GM12892 (cell line): ENCODE measurements at regions not wholly inside any gene's neighbourhood (a gene's known extent, or its start where the extent isn't known, plus 50 kb on each side); places are given as distances from the start of the nearest gene placed in this dataset.

ENCODE experiments used
- DNase-seq: peaks from one replicate; pipeline ENCODE4 v3.0.0; 2011; ENCODE audit not compliant: insufficient read length
- FAIRE-seq: peaks from 2 replicates; lab custom pipeline; 2011; peaks lifted over from hg19 to GRCh38; lab: Jason Lieb, UNC
- POLR2A ChIP-seq: IDR thresholded peaks from 2 replicates; pipeline ENCODE4 v1.6.1; 2011; ENCODE audit warnings: low read depth, low read length, control low read depth
- POLR2AphosphoS5 ChIP-seq: IDR thresholded peaks from 2 replicates; pipeline ENCODE4 v1.6.1; 2011; ENCODE audit warnings: low read depth, low read length, control low read depth
- TAF1 ChIP-seq: IDR thresholded peaks from 2 replicates; pipeline ENCODE4 v1.6.1; 2011; ENCODE audit warnings: low read depth, mild to moderate bottlenecking, control low read depth, low read length, borderline replicate concordance

DNA sequence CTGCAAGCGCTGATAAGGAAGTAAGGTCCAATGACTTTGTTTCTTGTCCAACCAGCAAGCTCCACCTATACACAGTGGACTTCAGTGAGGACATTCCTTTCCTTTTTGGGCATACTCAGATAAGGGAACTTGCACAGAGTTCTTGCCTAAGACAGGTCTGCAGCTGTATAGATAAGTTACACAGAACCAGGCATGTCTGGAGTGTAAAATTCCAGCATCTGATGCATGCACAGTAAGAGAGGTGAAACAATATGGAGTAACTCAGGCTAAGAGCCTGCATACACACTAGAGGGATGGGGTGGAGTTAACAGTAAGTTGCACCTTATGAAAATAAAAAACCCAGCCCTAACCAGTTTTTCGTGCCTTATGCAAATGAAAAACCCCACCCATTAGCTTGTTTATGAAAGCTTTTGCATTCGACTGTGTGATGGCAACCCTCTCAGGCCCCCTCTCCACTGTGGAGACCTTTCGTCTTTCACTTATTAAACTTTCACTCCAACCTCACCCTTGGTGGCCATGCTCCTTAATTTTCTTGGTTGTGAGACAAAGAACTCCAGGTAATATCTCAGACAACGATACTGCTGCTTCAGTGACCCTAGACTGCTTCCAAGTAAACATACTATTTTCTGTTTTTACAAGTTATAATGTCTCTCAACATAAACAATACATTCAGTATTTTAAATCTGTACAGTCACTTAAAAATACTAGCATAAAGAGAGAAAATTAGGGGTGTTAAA, 2859.0 kb upstream of the PCDH20 start:
- FAIRE-seq (no peak), DNase-seq (no peak)
- TF ChIP-seq POLR2A, result no peak
- TF ChIP-seq POLR2AphosphoS5, result no peak
- TF ChIP-seq TAF1, result no peak

DNA sequence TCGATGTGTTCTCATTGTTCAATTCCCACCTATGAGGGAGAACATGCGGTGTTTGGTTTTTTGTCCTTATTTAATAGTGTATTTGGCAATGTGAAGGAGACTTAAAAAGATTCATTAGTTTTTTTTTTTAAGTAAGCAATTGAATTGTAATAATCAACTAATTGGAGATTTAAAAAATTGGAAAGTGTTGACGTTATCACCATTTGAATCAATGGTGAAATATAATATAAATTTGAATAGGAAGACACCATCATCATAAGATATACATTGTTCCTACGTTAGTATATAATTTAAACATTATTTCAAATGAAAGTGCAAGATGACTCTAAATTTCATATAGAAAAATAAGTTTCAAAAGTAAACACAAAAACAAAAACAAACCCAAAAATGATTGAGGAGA, 2858.1 kb upstream of the PCDH20 start:
- DNase-seq, result no peak
- FAIRE-seq, result no peak
- TF ChIP-seq POLR2AphosphoS5 (no peak), POLR2A (no peak), TAF1 (no peak)

DNA sequence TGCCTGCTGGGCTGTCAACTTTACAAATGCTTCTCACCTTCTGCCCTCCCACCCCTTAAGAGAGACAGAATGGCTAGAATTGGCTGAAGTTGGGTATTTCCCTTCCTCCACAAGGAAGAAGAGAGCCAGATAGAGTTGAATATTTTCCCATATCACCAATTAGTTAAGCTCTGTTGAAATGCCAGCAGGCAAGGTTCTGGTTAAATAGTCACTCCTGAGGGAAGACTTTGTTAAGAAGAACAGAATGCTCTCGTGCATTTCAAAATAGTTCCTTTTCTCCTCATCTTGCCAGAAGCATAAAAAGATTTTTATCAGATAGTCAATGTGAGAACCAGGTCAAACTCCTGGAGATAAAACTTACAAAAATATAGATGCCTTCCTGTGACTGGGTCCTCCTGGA, 2857.0 kb upstream of the PCDH20 start:
- DNase-seq, result no peak
- TF ChIP-seq POLR2A (no peak), TAF1 (no peak), POLR2AphosphoS5 (no peak)
- no peak for FAIRE-seq

DNA sequence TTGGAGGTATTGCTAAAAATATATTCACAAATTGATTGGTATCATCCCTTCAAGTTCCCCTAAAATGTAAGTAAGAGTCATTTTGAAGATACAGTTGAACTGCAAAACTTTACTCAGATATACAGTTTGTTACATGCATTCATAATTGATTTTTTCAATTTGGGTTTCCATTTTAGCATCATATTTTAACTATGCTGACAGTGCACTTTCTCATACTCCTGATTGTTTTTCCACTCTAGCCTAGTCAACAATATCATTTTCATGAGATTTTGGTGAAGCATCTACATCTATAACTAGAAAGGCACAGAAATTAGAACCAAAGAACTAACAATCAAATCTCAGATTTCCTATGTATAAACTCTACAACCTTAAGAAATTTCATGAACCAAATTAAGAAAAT, 2850.4 kb upstream of the PCDH20 start:
- no peak for FAIRE-seq

DNA sequence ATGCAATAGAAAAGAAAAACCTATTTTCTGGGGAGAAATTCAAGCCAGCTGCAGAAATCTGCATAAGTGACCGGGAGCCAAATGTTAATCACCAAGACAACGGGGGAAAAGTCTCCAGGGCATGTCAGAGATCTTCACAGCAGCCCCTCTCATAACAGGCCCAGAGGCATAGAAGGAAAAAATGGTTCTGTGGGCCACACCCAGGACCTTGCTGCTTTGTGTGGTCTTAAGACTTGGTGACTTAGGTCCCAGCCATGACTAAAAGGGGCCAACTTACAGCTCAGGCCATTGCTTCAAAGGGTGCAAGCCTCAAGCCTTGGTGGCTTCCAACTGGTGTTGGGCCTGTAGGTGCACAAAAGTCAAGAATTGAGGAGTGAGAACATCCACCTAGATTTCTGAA, 2847.6 kb upstream of the PCDH20 start:
- TF ChIP-seq POLR2A (no peak), POLR2AphosphoS5 (no peak)
- no peak for FAIRE-seq
- no peak for DNase-seq

More for the DNA sequence above, 2850.4 kb upstream of the PCDH20 start:
- no peak for DNase-seq
- TF ChIP-seq TAF1 (no peak), POLR2A (no peak)

DNA sequence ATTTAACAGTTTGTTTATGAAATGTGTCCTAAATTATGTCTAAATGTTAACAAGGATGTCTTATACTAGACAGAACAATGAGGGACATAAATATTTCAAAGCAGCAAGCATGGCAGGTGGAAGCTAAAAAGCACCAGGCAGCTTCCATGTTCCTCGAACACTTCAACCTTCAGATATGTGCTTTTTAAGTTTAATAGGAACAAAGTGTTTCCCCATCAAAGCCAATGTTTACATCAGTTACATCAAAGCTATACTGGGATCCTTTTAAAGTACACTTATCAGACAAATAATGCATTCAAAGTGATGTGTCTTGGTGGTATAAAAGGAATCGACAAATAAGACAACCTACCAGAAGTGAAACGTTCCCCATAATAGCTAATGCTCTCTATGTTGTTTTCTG, 2841.1 kb upstream of the PCDH20 start:
- no peak for DNase-seq
- TF ChIP-seq POLR2AphosphoS5 (no peak), TAF1 (no peak), POLR2A (no peak)
- FAIRE-seq, result no peak

DNA sequence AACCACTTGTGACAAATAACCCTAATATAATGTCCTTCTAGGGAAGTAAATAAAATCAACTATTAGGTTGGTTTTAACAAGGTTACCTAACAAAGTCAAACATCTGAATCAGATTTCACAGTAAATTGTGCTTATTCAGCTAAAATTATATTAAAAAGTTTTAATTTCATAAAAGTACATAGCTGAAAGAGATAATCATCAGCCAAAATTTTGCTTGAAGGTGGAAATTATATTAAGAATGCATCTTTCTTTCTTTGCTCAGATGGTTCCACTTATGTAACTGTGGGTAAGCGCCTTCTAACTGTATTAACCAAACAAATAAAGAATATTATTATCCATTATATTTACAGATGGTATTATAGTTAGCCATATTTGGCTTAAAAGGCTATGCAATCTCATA, 2840.3 kb upstream of the PCDH20 start:
- FAIRE-seq (no peak), DNase-seq (no peak)
- TF ChIP-seq POLR2A (no peak), POLR2AphosphoS5 (no peak), TAF1 (no peak)

DNA sequence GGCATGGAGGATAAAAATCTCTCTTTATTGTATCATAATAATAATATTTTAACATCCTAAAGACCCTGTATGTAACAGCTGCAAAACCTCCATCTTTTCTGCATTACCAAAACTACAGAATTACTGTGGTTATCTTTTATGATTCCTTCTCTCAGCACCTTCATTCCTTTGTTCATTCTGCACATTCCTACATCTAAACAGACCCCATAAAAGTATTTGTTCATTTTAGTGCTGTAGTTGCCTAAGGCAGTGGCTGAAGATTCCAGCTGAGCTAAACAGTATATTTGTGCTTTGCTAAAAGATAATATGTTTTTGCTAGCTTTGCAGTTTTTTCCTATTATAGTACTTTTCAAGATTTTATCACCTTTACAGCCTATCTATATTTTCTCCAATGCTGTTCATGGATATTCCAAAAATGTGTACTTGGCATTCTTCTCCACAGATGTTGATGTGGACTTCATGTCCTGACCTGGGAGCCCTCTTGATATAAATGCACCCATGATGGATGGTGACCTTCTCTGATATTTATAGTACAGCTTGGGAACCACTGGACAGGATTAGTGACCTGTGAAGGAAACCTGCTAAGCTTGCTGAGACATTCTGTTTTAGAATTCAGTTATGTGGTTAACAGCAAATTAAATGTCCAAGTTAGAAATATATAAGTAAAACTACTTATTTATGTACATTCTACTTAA, 2832.9 kb upstream of the PCDH20 start:
- DNase-seq, result no peak
- no peak for FAIRE-seq
- no peak for TF ChIP-seq POLR2A
- no peak for TF ChIP-seq POLR2AphosphoS5
- TF ChIP-seq TAF1, result no peak

DNA sequence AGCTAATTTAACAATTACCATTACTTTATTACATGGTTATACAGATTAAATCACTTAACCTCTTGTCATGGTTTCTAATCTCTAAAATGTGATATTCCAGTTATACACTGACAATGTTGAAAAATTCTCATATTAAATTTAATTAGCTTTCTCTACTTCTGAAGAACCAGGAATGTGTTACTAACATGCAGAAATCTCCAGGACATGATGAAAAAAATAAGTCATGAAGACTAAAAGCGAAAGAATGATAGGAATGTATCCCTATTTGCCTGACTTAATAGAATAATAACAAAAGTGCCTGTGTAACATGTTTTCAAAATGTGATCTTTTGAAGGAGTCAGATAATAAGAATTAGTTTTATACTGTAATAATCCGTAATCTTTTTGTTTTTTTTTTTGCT, 2823.7 kb upstream of the PCDH20 start:
- FAIRE-seq (no peak), DNase-seq (no peak)
- no peak for TF ChIP-seq POLR2A
- TF ChIP-seq TAF1, result no peak
- TF ChIP-seq POLR2AphosphoS5, result no peak

DNA sequence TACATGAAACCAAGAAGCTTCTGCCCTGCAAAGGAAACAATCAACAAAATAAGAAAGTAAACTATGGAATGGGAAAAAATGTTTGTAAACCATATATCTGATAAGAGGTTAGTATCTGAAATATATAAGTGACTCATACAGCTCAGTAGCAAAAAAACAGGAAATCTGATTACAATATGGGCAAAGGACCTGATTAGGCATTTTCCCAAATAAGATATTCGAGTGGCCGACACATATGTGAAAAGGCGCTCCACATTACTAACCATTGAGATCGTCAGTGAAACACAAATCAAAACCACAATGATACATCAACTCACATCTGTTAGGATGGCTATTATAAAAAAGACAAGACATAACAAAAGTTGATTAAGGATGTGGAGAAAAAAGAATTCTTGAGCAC, 2818.6 kb upstream of the PCDH20 start:
- TF ChIP-seq POLR2AphosphoS5, result no peak
- TF ChIP-seq TAF1, result no peak
- TF ChIP-seq POLR2A, result no peak
- DNase-seq, result no peak
- FAIRE-seq, result no peak

DNA sequence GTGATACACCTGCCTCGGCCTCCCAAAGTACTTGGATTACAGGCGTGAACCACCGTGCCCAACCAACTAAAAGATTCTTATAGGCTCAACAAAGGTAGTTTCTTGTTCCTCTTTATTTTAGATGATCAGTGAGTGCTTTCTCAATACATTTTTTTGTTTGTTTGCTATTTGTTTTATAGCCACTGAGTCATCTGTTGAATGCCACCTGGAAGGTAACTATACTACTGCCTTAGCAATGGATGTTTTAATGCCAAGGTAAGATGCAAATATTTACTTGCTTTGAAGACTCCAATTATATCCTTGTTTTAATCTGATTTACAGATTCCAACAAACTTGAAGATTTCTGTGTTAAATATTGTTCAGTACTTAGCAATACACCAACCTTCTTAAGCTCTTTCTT, 2807.4 kb upstream of the PCDH20 start:
- TF ChIP-seq POLR2AphosphoS5, result no peak
- DNase-seq, result no peak
- no peak for FAIRE-seq

DNA sequence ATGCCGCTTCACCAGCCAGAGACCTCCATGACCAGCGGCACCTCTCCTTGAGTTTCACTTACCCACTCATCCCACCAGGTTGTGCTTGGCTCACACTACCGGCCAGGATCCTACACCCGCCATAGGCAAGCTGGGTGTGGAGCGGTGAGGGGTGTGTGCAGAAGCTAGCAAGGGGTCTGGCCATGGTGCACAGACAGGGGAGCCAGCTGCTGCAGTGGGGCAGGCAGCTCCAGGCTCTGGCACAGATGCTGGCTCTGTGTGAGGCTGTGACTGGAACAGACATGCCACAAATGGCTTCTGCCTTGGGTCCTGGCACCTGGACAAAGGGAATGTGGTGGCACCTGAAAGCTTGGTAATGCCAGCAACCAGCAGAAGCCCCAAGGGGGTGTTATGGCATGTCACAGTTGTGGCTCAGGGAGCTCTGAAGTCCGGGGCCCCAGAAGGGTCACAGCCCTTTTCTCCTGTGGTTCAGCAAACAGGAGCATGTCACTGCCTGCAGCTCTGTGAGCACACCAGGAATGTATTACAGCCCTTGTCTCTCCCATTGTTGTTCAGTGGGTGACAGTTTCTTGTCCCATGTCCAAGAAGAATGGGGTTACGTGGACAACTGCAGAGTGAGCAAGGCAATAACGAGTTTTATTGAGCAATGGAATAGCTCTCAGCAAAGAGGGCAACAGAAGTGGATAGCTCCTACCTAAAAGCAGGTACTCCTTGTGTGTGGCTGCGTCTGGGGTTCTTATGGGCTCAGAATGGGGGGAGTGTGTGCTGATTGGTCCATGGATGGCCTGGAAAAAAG, 2791.0 kb upstream of the PCDH20 start:
- DNase-seq (no peak), FAIRE-seq (no peak)
- no peak for TF ChIP-seq POLR2A
- TF ChIP-seq POLR2AphosphoS5, result no peak
- no peak for TF ChIP-seq TAF1
